NCI-H1105 treated with DMSO at 0.1 percent for 48 hours (cell line): ENCODE measurements at regions not wholly inside any gene's neighbourhood (a gene's known extent, or its start where the extent isn't known, plus 50 kb on each side); places are given as distances from the start of the nearest gene placed in this dataset.
"Not testable (repeated sequence)": the region's sequence is repeated elsewhere in the genome, so short reads cannot be mapped to it uniquely, and the experiment has no call there.

Experiments
- DNase-seq: peaks from one replicate; lab custom pipeline; 2025; lab: John Stamatoyannopoulos, UW

GRCh38 chr14:48260394-48261295, 585.2 kb upstream of the MDGA2 start:
- DNase-seq, result not testable (repeated sequence)

- DNase-seq, result not testable (repeated sequence)
Measured at GRCh38 chr14:48259876-48260275, 584.5 kb upstream of the MDGA2 start.

GRCh38 chr14:48259232-48259631, 583.8 kb upstream of the MDGA2 start:
- DNase-seq, result not testable (repeated sequence)

GRCh38 chr14:48258703-48259102, 583.3 kb upstream of the MDGA2 start:
- not testable (repeated sequence) for DNase-seq

- no peak for DNase-seq
Measured at GRCh38 chr14:48253020-48253419, 577.6 kb upstream of the MDGA2 start.

GRCh38 chr14:48251290-48251689, 575.9 kb upstream of the MDGA2 start:
- DNase-seq, result no peak

GRCh38 chr14:48250575-48250974, 575.2 kb upstream of the MDGA2 start:
- no peak for DNase-seq

- DNase-seq, result peak; percentile 2
Measured at GRCh38 chr14:48247977-48248376, 572.6 kb upstream of the MDGA2 start.

GRCh38 chr14:48243900-48244299, 568.5 kb upstream of the MDGA2 start:
- no peak for DNase-seq

- no peak for DNase-seq
Measured at GRCh38 chr14:48229091-48229490, 553.7 kb upstream of the MDGA2 start.

GRCh38 chr14:48193893-48194292, 518.5 kb upstream of the MDGA2 start:
- no peak for DNase-seq

GRCh38 chr14:48149624-48150023, 474.2 kb upstream of the MDGA2 start:
- not testable (repeated sequence) for DNase-seq

- no peak for DNase-seq
Measured at GRCh38 chr14:48140804-48141203, 465.4 kb upstream of the MDGA2 start.

- no peak for DNase-seq
Measured at GRCh38 chr14:48129472-48129871, 454.1 kb upstream of the MDGA2 start.

- DNase-seq, result no peak
Measured at GRCh38 chr14:48127674-48128073, 452.3 kb upstream of the MDGA2 start.

GRCh38 chr14:48125654-48126053, 450.2 kb upstream of the MDGA2 start:
- DNase-seq, result no peak

GRCh38 chr14:48113713-48114112, 438.3 kb upstream of the MDGA2 start:
- no peak for DNase-seq

GRCh38 chr14:48111151-48111550, 435.7 kb upstream of the MDGA2 start:
- DNase-seq, result no peak

GRCh38 chr14:48107646-48108045, 432.2 kb upstream of the MDGA2 start:
- no peak for DNase-seq

- no peak for DNase-seq
Measured at GRCh38 chr14:48096897-48097296, 421.5 kb upstream of the MDGA2 start.

GRCh38 chr14:48086516-48086915, 411.1 kb upstream of the MDGA2 start:
- DNase-seq, result no peak

GRCh38 chr14:48075487-48075886, 400.1 kb upstream of the MDGA2 start:
- DNase-seq, result no peak

- DNase-seq, result no peak
Measured at GRCh38 chr14:48052973-48053372, 377.6 kb upstream of the MDGA2 start.

GRCh38 chr14:48035836-48036235, 360.4 kb upstream of the MDGA2 start:
- peak; percentile 79 for DNase-seq
